ENCODE measurements at regions not wholly inside any gene's neighbourhood (a gene's known extent, or its start where the extent isn't known, plus 50 kb on each side); places are given as distances from the start of the nearest gene placed in this dataset.

- Histone ChIP-seq H3K4me2 (peak overlapping the region; percentile 61), H2AFZ (ENCODE audit: low read depth) (no peak overlapping the region), H3K4me1 (ENCODE audit: control insufficient read depth in 1 of 2, insufficient read depth in 2 of 2, low read depth in 1 of 2, low read length in 1 of 2) (peaks cover 2 to 35% of the 10 kb centered on the region in 2 experiments), H3F3A (replicated peaks; ENCODE audit: insufficient read depth) (peaks cover 11% of the 10 kb centered on the region), H4K20me1 (ENCODE audit: insufficient read depth) (no peaks in the 10 kb centered on the region), H3K9ac (no peak overlapping the region), H3K36me3 (replicated peaks in 1 of 2; ENCODE audit: control insufficient read depth in 1 of 2, insufficient read depth in 2 of 2, low read length in 1 of 2) (no peaks in the 10 kb centered on the region), H3K79me2 (ENCODE audit: insufficient read depth) (peaks cover 17% of the 10 kb centered on the region), H3K4me3 (ENCODE audit: low read depth in 2 of 2, low read length in 1 of 2) (no peak overlapping the region), H3K9me3 (no peaks in the 10 kb centered on the region), H3K27me3 (ENCODE audit: insufficient read depth) (no peaks in the 10 kb centered on the region), H3K9me2 (no peaks in the 10 kb centered on the region), H3K27ac (ENCODE audit: low read depth in 2 of 2, low read length in 1 of 2) (peak overlapping the region; percentile 43 to 63; a peak in 3 of 4 replicates)
- no peak for DNase-seq
- TF ChIP-seq CTCF (IDR thresholded peaks at IDR 0.05) (no peak), TCF12 (IDR thresholded peaks at IDR 0.05) (peak; percentile 37; the same call in 1 of the 2 replicates), EP300 (IDR thresholded peaks at IDR 0.05; ENCODE audit: borderline replicate concordance in 1 of 2, low read depth in 1 of 2, low read length in 1 of 2) (peak in 1 of 2 experiments; percentile 28; a peak in 1 of 4 replicates)
- TF ChIP-seq, protein P1, sequence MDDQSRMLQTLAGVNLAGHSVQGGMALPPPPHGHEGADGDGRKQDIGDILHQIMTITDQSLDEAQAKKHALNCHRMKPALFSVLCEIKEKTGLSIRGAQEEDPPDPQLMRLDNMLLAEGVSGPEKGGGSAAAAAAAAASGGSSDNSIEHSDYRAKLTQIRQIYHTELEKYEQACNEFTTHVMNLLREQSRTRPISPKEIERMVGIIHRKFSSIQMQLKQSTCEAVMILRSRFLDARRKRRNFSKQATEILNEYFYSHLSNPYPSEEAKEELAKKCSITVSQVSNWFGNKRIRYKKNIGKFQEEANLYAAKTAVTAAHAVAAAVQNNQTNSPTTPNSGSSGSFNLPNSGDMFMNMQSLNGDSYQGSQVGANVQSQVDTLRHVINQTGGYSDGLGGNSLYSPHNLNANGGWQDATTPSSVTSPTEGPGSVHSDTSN (IDR thresholded peaks at IDR 0.05), result peak; percentile 31; the same call in 1 of the 2 replicates
- WGBS (ENCODE audit: low lambda C conversion rate), result 19% methylated on average over 1 of the region's 1 CpG
- ChIA-PET CTCF (no interaction called here), POLR2A (no interaction called here)
These were observed 279.3 kb upstream of the E2F7 start for GRCh38 chr12:77344651-77345050.

- Histone ChIP-seq H3F3A (replicated peaks; ENCODE audit: insufficient read depth) (peaks cover 11% of the 10 kb centered on the region), H3K4me3 (ENCODE audit: low read depth in 2 of 2, low read length in 1 of 2) (no peak overlapping the region), H3K79me2 (ENCODE audit: insufficient read depth) (peaks cover 27% of the 10 kb centered on the region), H3K36me3 (replicated peaks in 1 of 2; ENCODE audit: control insufficient read depth in 1 of 2, insufficient read depth in 2 of 2, low read length in 1 of 2) (no peaks in the 10 kb centered on the region), H3K9ac (no peak overlapping the region), H2AFZ (ENCODE audit: low read depth) (no peak overlapping the region), H3K27ac (ENCODE audit: low read depth in 2 of 2, low read length in 1 of 2) (peak overlapping the region in 1 of 2 experiments; percentile 63; a peak in 2 of 4 replicates), H3K9me2 (no peaks in the 10 kb centered on the region), H3K9me3 (no peaks in the 10 kb centered on the region), H4K20me1 (ENCODE audit: insufficient read depth) (no peaks in the 10 kb centered on the region), H3K27me3 (ENCODE audit: insufficient read depth) (no peaks in the 10 kb centered on the region), H3K4me2 (peak overlapping the region; percentile 24; the same call in 1 of the 2 replicates), H3K4me1 (ENCODE audit: control insufficient read depth in 1 of 2, insufficient read depth in 2 of 2, low read depth in 1 of 2, low read length in 1 of 2) (peaks cover 4 to 40% of the 10 kb centered on the region in 2 experiments)
- ChIA-PET POLR2A (no interaction called here), CTCF (no interaction called here)
- DNase-seq, result no peak
- TF ChIP-seq EP300 (IDR thresholded peaks at IDR 0.05; ENCODE audit: borderline replicate concordance in 1 of 2, low read depth in 1 of 2, low read length in 1 of 2), result no peak; a peak in 1 of 4 replicates
- TF ChIP-seq, protein P1 (IDR thresholded peaks at IDR 0.05), result peak; percentile 64
- TF ChIP-seq TCF12 (IDR thresholded peaks at IDR 0.05), result peak; percentile 35; the same call in 1 of the 2 replicates
- peak; percentile 67 for TF ChIP-seq JUND (IDR thresholded peaks at IDR 0.05)
- TF ChIP-seq FOSL2 (IDR thresholded peaks at IDR 0.05; ENCODE audit: borderline replicate concordance, low read depth), result peak; percentile 81
- 0 out of 2 replicates have a peak, but pooled peaks have one; percentile 28 for TF ChIP-seq MEF2A (IDR thresholded peaks at IDR 0.05; ENCODE audit: borderline replicate concordance, low read depth)
- peak; percentile 14; the same call in 1 of the 2 replicates for TF ChIP-seq NFIC (IDR thresholded peaks at IDR 0.05; ENCODE audit: borderline replicate concordance)
- TF ChIP-seq CHD2 (IDR thresholded peaks at IDR 0.05; ENCODE audit: low read length, partially characterized antibody), result no peak
- WGBS (ENCODE audit: low lambda C conversion rate), result 0% methylated on average over 1 of the region's 1 CpG
These were observed 277.9 kb upstream of the E2F7 start for GRCh38 chr12:77343291-77343690.
